Neural cell (in vitro differentiated cells): ENCODE measurements at regions not wholly inside any gene's neighbourhood (a gene's known extent, or its start where the extent isn't known, plus 50 kb on each side); places are given as distances from the start of the nearest gene placed in this dataset.

ENCODE experiments used
- EP300 ChIP-seq: fragments of 450-650 bp; conservative IDR thresholded peaks from 2 replicates; pipeline ENCODE4 v1.6.1; 2014; ENCODE audit warnings: antibody characterized with exemption, mild to moderate bottlenecking, moderate library complexity; ENCODE audit not compliant: poor library complexity, severe bottlenecking
- EZH2 ChIP-seq: fragments of 200-600, 300-800 bp; shearing (Covaris generic), sonication (generic); IDR thresholded peaks from 2 replicates; pipeline ENCODE4 v1.6.1; 2014; ENCODE audit warnings: antibody characterized with exemption, low read length, borderline replicate concordance, mild to moderate bottlenecking; ENCODE audit not compliant: insufficient read depth, poor library complexity, severe bottlenecking
- POLR2AphosphoS5 ChIP-seq: IDR thresholded peaks from 2 replicates; pipeline ENCODE4 v1.6.1; 2012
- RAD21 ChIP-seq: fragments of 450-650 bp; conservative IDR thresholded peaks from 2 replicates; pipeline ENCODE4 v1.6.1; 2014; ENCODE audit warnings: antibody characterized with exemption, mild to moderate bottlenecking, moderate library complexity
- SMC3 ChIP-seq: fragments of 450-650 bp; conservative IDR thresholded peaks from 2 replicates; pipeline ENCODE4 v1.6.1; 2014; ENCODE audit warnings: antibody characterized with exemption, mild to moderate bottlenecking, moderate library complexity; ENCODE audit not compliant: poor library complexity
- TAF1 ChIP-seq: IDR thresholded peaks from 2 replicates; pipeline ENCODE4 v1.6.1; 2012; ENCODE audit warnings: low read depth
- TF ChIP-seq, protein P1 (sequence below): fragments of 450-650 bp; IDR thresholded peaks from 2 replicates; pipeline ENCODE4 v1.5.1; 2014; ENCODE audit warnings: antibody characterized with exemption, mild to moderate bottlenecking, moderate library complexity; ENCODE audit not compliant: poor library complexity, severe bottlenecking
- TF ChIP-seq, protein P2 (sequence below): IDR thresholded peaks from 2 replicates; pipeline ENCODE4 v1.6.1; 2012; ENCODE audit warnings: borderline replicate concordance

DNA sequence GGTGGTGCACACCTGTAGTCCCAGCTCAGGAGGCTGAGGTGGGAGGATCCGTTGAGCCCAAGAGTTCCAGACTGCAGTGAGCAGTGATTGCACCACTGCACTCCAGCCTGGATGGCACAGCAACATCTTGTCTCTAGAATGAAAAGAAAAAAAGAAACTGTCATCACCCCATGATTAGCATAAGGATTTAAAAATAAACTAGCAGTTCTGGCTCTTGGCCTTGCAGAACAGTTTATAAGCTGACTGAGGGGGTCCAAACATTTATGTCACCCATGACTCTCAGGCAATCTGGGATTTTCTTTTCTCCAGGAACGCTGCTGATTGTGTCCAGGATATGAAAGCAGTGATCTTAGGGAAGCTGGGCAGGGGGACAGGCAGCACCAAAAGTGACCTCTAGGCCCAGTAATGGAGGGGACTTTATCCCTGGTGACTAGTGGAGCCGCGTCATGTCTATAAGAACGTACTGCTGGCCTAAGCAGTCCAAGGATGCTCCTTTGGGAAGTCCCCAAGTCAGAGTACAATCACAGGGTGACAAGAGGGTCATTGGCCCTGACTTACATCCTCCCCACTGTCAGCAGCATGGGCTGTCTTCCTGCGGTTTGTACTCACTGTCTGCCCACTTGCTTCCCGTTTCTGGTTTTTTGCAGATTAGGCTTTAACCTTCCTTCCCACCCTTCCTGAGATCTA, 177.4 kb downstream of the ARHGAP12 start:
- TF ChIP-seq, protein P1, sequence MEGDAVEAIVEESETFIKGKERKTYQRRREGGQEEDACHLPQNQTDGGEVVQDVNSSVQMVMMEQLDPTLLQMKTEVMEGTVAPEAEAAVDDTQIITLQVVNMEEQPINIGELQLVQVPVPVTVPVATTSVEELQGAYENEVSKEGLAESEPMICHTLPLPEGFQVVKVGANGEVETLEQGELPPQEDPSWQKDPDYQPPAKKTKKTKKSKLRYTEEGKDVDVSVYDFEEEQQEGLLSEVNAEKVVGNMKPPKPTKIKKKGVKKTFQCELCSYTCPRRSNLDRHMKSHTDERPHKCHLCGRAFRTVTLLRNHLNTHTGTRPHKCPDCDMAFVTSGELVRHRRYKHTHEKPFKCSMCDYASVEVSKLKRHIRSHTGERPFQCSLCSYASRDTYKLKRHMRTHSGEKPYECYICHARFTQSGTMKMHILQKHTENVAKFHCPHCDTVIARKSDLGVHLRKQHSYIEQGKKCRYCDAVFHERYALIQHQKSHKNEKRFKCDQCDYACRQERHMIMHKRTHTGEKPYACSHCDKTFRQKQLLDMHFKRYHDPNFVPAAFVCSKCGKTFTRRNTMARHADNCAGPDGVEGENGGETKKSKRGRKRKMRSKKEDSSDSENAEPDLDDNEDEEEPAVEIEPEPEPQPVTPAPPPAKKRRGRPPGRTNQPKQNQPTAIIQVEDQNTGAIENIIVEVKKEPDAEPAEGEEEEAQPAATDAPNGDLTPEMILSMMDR: no peak
- TF ChIP-seq, protein P2, sequence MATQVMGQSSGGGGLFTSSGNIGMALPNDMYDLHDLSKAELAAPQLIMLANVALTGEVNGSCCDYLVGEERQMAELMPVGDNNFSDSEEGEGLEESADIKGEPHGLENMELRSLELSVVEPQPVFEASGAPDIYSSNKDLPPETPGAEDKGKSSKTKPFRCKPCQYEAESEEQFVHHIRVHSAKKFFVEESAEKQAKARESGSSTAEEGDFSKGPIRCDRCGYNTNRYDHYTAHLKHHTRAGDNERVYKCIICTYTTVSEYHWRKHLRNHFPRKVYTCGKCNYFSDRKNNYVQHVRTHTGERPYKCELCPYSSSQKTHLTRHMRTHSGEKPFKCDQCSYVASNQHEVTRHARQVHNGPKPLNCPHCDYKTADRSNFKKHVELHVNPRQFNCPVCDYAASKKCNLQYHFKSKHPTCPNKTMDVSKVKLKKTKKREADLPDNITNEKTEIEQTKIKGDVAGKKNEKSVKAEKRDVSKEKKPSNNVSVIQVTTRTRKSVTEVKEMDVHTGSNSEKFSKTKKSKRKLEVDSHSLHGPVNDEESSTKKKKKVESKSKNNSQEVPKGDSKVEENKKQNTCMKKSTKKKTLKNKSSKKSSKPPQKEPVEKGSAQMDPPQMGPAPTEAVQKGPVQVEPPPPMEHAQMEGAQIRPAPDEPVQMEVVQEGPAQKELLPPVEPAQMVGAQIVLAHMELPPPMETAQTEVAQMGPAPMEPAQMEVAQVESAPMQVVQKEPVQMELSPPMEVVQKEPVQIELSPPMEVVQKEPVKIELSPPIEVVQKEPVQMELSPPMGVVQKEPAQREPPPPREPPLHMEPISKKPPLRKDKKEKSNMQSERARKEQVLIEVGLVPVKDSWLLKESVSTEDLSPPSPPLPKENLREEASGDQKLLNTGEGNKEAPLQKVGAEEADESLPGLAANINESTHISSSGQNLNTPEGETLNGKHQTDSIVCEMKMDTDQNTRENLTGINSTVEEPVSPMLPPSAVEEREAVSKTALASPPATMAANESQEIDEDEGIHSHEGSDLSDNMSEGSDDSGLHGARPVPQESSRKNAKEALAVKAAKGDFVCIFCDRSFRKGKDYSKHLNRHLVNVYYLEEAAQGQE: no peak
- no peak for TF ChIP-seq EZH2
- no peak for TF ChIP-seq RAD21
- TF ChIP-seq POLR2AphosphoS5: no peak
- TF ChIP-seq TAF1: no peak
- no peak for TF ChIP-seq EP300
- TF ChIP-seq SMC3: no peak
